Fibroblast of lung (primary cell): ENCODE measurements at regions not wholly inside any gene's neighbourhood (a gene's known extent, or its start where the extent isn't known, plus 50 kb on each side); places are given as distances from the start of the nearest gene placed in this dataset.

Source experiments
- EZH2 ChIP-seq: IDR thresholded peaks from 2 replicates; pipeline ENCODE4 v1.5.1; 2012; ENCODE audit warnings: low read length, control low read depth, mild to moderate bottlenecking; ENCODE audit errors: missing control alignments
- TF ChIP-seq, protein P1 (sequence below), 2 donors: IDR thresholded peaks in 1 of 2; conservative IDR thresholded peaks in 1 of 2; 1 replicate in 1 of 2; 2 replicates in 1 of 2; pipeline ENCODE4 v1.5.1; 2011 to 2012; ENCODE audit warnings: low read length in 2 of 2, control low read depth in 1 of 2, inconsistent platforms in 1 of 2, low read depth in 1 of 2, mild to moderate bottlenecking in 1 of 2

DNA sequence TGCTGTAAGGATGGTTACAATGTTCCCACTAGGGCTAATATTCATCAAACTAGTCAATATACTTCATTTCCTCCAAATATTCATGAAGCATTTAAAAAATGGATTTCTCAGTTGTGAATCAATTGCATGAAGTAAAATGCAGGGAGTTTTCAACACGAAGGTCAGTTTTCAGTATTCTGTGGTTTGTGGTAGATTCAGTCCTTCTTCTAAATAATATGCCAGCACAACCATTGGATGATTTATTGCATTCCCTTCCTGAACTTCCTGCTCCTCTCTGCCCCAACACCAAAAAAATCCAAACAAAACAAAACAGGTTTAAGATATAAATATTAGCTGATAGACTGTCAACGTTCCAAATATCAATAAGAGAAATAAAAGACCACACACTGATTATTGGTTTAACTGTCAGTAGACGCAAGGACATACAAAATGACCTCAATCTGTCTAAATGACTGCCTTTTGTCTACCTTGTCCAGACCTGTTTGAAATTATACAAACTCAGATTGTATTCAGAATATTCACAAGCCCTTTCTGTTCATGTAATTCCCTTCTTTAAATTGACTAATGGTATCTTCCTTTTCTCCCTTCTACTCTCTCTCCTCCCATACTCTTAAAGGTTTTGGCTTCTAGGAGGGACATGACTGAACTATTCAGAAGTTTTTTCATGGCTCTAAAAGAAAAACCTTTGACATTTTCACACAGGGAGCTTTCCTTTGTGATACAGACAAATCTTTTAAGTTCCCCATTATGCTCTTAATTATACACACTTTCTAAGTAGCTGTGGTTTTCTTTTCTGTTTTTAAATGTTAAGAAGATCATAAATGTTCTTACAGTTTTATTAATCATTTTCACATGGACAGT is 92.6 kb upstream of the STT3B start:
- TF ChIP-seq, protein P1, sequence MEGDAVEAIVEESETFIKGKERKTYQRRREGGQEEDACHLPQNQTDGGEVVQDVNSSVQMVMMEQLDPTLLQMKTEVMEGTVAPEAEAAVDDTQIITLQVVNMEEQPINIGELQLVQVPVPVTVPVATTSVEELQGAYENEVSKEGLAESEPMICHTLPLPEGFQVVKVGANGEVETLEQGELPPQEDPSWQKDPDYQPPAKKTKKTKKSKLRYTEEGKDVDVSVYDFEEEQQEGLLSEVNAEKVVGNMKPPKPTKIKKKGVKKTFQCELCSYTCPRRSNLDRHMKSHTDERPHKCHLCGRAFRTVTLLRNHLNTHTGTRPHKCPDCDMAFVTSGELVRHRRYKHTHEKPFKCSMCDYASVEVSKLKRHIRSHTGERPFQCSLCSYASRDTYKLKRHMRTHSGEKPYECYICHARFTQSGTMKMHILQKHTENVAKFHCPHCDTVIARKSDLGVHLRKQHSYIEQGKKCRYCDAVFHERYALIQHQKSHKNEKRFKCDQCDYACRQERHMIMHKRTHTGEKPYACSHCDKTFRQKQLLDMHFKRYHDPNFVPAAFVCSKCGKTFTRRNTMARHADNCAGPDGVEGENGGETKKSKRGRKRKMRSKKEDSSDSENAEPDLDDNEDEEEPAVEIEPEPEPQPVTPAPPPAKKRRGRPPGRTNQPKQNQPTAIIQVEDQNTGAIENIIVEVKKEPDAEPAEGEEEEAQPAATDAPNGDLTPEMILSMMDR (conservative IDR thresholded peaks at IDR 0.05 in 1 of 2, IDR thresholded peaks at IDR 0.05 in 1 of 2; ENCODE audit: low read depth in 1 of 2, low read length in 2 of 2): no peak
- TF ChIP-seq EZH2: no peak
